ENCODE measurements at regions not wholly inside any gene's neighbourhood (a gene's known extent, or its start where the extent isn't known, plus 50 kb on each side); places are given as distances from the start of the nearest gene placed in this dataset.

GRCh38 chr20:56988446-56988845 is 278.0 kb downstream of the BMP7 start:
- Mint-ChIP-seq H3K9me3 (ENCODE audit: low read depth) (no peaks in the 10 kb centered on the region), H3K36me3 (no peaks in the 10 kb centered on the region), H3K4me1 (no peaks in the 10 kb centered on the region), H3K27me3 (no peaks in the 10 kb centered on the region), H3K27ac (no peak overlapping the region), H3K4me3 (no peak overlapping the region)
- no peak for ATAC-seq
- DNase-seq, result no peak
- CTCF ChIA-PET, result no interaction called here

DNA sequence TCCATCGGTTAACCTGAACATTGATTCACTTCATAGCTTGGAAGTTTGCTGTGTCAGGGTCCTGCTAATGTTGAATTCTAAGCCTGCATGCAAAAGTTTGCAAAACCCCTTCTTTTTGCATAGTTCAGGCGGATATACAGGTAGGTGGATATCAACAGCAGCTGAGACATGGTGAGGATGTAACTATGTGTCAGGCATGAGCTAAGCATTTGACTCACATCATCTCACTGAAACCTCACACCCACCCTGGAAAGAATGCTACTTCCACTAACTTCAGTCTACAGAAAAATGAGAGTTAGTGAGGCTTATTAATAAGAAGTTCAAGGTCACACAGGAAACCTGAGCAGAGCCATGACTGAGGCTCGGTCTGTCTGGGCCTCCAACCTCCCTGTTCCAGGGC is 276.9 kb downstream of the BMP7 start:
- ATAC-seq (no peak), DNase-seq (no peak)
- H3K36me3 Mint-ChIP-seq, result no peaks in the 10 kb centered on the region
- H3K27me3 Mint-ChIP-seq, result no peaks in the 10 kb centered on the region
- CTCF ChIA-PET, result no interaction called here
- H3K4me3 Mint-ChIP-seq, result no peak overlapping the region
- no peaks in the 10 kb centered on the region for H3K4me1 Mint-ChIP-seq
- no peak overlapping the region for H3K27ac Mint-ChIP-seq
- H3K9me3 Mint-ChIP-seq (ENCODE audit: low read depth), result no peaks in the 10 kb centered on the region

DNA sequence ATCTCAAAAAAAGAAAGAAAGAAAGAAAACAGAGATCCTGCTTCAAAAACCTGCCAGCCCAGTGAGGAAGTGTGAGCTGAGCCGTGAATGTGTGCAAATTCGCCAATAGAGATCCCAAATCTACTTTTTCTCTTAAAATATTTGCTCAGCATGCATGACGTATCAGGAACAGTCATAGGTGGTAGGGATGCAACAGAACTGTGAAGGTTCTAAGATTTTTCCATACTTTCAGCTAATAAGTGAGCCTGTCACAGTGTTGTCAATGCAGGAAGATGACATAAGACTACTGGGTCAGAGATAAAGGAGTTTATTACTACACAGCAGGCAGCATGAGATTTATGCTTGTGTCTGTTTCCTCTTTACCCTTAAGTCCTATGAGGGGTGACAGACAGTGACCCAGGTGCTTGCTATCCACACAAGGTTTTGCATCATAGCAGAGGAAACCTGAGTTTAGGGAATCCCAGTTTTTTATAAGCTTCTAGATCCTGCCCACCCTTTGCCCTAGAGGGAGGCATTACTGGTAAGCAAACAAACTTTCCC is 273.4 kb downstream of the BMP7 start:
- no peaks in the 10 kb centered on the region for H3K27me3 Mint-ChIP-seq
- CTCF ChIA-PET, result no interaction called here
- no peak overlapping the region for H3K4me3 Mint-ChIP-seq
- no peaks in the 10 kb centered on the region for H3K9me3 Mint-ChIP-seq (ENCODE audit: low read depth)
- H3K4me1 Mint-ChIP-seq, result no peaks in the 10 kb centered on the region
- H3K27ac Mint-ChIP-seq, result no peak overlapping the region
- H3K36me3 Mint-ChIP-seq, result no peaks in the 10 kb centered on the region
- no peak for ATAC-seq
- no peak for DNase-seq

DNA sequence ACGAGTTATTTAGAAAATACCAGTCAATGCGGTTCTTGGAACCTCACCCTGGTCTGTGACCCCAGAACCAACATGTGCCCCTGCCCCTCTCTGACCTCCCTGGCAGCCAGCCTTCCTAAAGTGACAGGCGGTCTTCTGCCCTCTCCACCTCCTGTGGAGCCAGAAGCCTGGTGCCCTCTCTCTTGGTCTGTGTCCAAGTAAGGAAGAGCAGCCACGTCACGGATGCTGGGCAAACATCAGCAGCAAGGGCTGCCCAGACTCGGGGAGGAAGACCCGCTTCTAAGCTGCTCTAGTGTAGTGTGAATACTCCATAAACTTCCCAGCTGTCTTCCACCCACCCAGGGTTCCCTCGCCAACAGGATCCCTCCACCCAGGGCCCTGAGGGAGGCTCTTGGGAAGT is 272.4 kb downstream of the BMP7 start:
- no peak for ATAC-seq
- CTCF ChIA-PET, result no interaction called here
- H3K4me1 Mint-ChIP-seq, result no peaks in the 10 kb centered on the region
- H3K36me3 Mint-ChIP-seq, result no peaks in the 10 kb centered on the region
- H3K4me3 Mint-ChIP-seq, result no peak overlapping the region
- DNase-seq, result no peak
- no peaks in the 10 kb centered on the region for H3K27me3 Mint-ChIP-seq
- no peak overlapping the region for H3K27ac Mint-ChIP-seq
- peaks cover 4% of the 10 kb centered on the region for H3K9me3 Mint-ChIP-seq (ENCODE audit: low read depth)

DNA sequence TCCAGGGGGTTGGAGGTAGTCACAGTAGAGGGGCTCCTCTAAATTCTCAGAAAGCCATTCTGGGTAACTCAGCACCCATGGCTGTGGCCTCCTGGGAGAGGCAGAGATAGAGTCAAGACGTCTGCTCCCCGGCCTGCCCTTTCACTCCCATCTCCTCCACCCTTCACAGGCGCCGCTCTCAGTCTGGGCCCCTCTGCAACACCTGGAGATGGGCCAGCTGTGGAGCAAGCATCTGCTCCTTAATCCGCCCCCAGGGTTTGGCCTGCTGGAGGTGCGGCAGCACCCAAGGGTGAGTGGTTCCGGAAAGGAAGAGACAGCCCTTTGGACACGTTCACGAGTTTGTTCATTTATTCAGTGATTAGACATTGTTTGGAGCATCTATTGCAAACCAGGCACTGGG is 271.3 kb downstream of the BMP7 start:
- no peaks in the 10 kb centered on the region for H3K4me1 Mint-ChIP-seq
- CTCF ChIA-PET, result interaction anchor here (1.5 kb wide), 1 partner anchor 444 kb away, joined by 6 read pairs; no protein-coding TSS in a partner anchor
- no peak for ATAC-seq
- no peak overlapping the region for H3K4me3 Mint-ChIP-seq
- no peak for DNase-seq
- H3K27ac Mint-ChIP-seq, result no peak overlapping the region
- H3K36me3 Mint-ChIP-seq, result no peaks in the 10 kb centered on the region
- H3K27me3 Mint-ChIP-seq, result no peaks in the 10 kb centered on the region
- peaks cover 5% of the 10 kb centered on the region for H3K9me3 Mint-ChIP-seq (ENCODE audit: low read depth)

- CTCF ChIA-PET, result interaction anchor here (1.5 kb wide), 1 partner anchor 445 kb away, joined by 6 read pairs; no protein-coding TSS in a partner anchor
- DNase-seq, result no peak
- peaks cover 5% of the 10 kb centered on the region for H3K9me3 Mint-ChIP-seq (ENCODE audit: low read depth)
- H3K27ac Mint-ChIP-seq, result no peak overlapping the region
- no peaks in the 10 kb centered on the region for H3K36me3 Mint-ChIP-seq
- H3K4me1 Mint-ChIP-seq, result no peaks in the 10 kb centered on the region
- no peak overlapping the region for H3K4me3 Mint-ChIP-seq
- no peak for ATAC-seq
- no peaks in the 10 kb centered on the region for H3K27me3 Mint-ChIP-seq
Measured at GRCh38 chr20:56995635-56996075, 270.8 kb downstream of the BMP7 start.

GRCh38 chr20:56996533-56996932 is 269.9 kb downstream of the BMP7 start:
- no peaks in the 10 kb centered on the region for H3K27me3 Mint-ChIP-seq
- no peaks in the 10 kb centered on the region for H3K4me1 Mint-ChIP-seq
- ATAC-seq (no peak), DNase-seq (no peak)
- peaks cover 5% of the 10 kb centered on the region for H3K9me3 Mint-ChIP-seq (ENCODE audit: low read depth)
- no peaks in the 10 kb centered on the region for H3K36me3 Mint-ChIP-seq
- H3K4me3 Mint-ChIP-seq, result no peak overlapping the region
- H3K27ac Mint-ChIP-seq, result no peak overlapping the region
- CTCF ChIA-PET, result interaction anchor here (1.5 kb wide), 1 partner anchor 446 kb away, joined by 6 read pairs; no protein-coding TSS in a partner anchor

GRCh38 chr20:56998438-56998837 is 268.0 kb downstream of the BMP7 start:
- ATAC-seq, result no peak
- DNase-seq, result no peak
- Mint-ChIP-seq H3K4me3 (no peak overlapping the region), H3K36me3 (no peaks in the 10 kb centered on the region), H3K27me3 (no peaks in the 10 kb centered on the region), H3K27ac (no peak overlapping the region), H3K4me1 (no peaks in the 10 kb centered on the region), H3K9me3 (ENCODE audit: low read depth) (peaks cover 5% of the 10 kb centered on the region)
- CTCF ChIA-PET, result no interaction called here

DNA sequence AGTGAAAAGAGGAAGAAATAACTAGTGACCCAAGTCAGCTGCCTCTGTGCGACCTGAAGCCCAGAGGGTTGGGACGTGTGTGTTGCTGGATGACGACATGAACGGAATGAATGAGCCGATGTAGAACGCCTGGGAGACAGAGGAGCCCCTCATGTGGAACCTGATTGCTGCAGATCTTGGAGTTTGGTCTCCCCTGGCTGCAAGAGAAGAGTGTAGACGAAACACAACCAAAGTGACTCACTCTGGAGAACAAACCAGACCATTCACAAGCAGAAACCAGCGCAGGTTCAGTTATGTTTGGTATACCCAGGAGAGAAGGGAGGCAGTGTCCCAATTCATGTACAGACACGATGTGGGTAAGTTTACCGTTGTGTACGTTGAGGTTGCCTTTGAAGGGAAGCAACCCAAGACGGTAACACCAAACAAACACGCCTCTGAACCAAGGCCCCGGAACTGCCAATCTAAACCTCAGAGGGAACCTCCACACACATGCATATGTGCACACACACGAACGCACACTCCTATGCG is 265.9 kb downstream of the BMP7 start:
- ATAC-seq (no peak), DNase-seq (no peak)
- H3K4me1 Mint-ChIP-seq, result no peaks in the 10 kb centered on the region
- H3K36me3 Mint-ChIP-seq, result no peaks in the 10 kb centered on the region
- H3K9me3 Mint-ChIP-seq (ENCODE audit: low read depth), result peaks cover 5% of the 10 kb centered on the region
- H3K4me3 Mint-ChIP-seq, result no peak overlapping the region
- no peaks in the 10 kb centered on the region for H3K27me3 Mint-ChIP-seq
- CTCF ChIA-PET, result no interaction called here
- H3K27ac Mint-ChIP-seq, result no peak overlapping the region

- Mint-ChIP-seq H3K4me1 (no peaks in the 10 kb centered on the region), H3K27me3 (no peaks in the 10 kb centered on the region), H3K4me3 (no peak overlapping the region), H3K27ac (no peak overlapping the region), H3K9me3 (ENCODE audit: low read depth) (peaks cover 5% of the 10 kb centered on the region), H3K36me3 (no peaks in the 10 kb centered on the region)
- DNase-seq (no peak), ATAC-seq (no peak)
- CTCF ChIA-PET, result no interaction called here
Measured at GRCh38 chr20:57001126-57001767, 265.2 kb downstream of the BMP7 start.

DNA sequence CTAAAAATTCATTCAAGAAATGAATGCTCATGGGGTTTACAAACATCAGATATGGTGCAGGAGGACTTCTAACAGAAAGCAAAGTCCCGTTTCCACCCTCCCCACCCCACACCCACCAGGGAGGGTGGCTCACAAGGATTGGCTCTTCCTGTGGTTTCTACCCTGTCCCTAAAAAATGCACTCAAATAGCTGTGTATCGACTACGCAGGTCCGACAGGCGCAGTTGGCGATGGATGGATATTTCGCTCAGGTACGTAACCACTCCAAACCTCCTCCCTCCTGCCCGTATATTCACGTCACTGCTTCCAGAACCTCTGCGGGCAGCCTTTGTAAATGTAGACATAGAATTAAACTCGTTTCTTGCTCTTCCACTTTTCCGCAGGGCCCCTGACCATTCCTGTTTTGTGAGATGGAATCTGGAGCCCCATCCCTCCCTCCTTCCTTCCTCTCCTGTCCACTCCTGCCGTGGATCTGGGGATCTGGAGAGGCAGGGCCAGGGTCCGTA is 264.3 kb downstream of the BMP7 start:
- Mint-ChIP-seq H3K36me3 (no peaks in the 10 kb centered on the region), H3K27ac (no peak overlapping the region), H3K4me3 (no peak overlapping the region), H3K4me1 (no peaks in the 10 kb centered on the region), H3K9me3 (ENCODE audit: low read depth) (peaks cover 5% of the 10 kb centered on the region), H3K27me3 (peaks cover 5% of the 10 kb centered on the region)
- no peak for ATAC-seq
- CTCF ChIA-PET, result no interaction called here
- no peak for DNase-seq

GRCh38 chr20:57003012-57003411 is 263.4 kb downstream of the BMP7 start:
- peaks cover 10% of the 10 kb centered on the region for H3K27me3 Mint-ChIP-seq
- no peaks in the 10 kb centered on the region for H3K4me1 Mint-ChIP-seq
- peaks cover 5% of the 10 kb centered on the region for H3K9me3 Mint-ChIP-seq (ENCODE audit: low read depth)
- H3K36me3 Mint-ChIP-seq, result no peaks in the 10 kb centered on the region
- no peak overlapping the region for H3K4me3 Mint-ChIP-seq
- CTCF ChIA-PET, result no interaction called here
- ATAC-seq (no peak), DNase-seq (no peak)
- no peak overlapping the region for H3K27ac Mint-ChIP-seq

DNA sequence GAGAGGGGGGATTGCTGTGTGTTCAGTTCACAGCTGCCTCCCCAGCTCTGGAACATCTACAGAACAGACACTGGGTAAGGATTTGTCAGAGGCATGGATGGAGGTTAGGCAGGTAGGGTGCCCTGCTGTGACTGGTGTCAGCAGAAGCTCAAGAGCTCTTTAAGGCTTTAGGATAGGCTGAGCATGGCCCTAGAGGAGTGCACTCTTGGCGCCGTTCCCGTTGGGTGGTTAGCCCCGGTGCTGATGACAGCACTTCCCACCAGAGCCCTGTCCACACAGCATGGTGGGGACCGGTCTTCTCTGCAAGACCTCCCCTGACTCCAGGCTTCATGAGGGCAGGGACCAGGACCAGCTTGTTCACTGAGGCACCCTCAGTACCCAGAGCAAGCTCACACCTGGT is 262.0 kb downstream of the BMP7 start:
- ATAC-seq, result no peak
- Mint-ChIP-seq H3K27me3 (peaks cover 10% of the 10 kb centered on the region), H3K27ac (no peak overlapping the region), H3K9me3 (ENCODE audit: low read depth) (no peaks in the 10 kb centered on the region), H3K36me3 (no peaks in the 10 kb centered on the region), H3K4me3 (no peak overlapping the region), H3K4me1 (no peaks in the 10 kb centered on the region)
- DNase-seq, result no peak
- CTCF ChIA-PET, result no interaction called here
